HG03460 (cell line): ENCODE measurements at regions not wholly inside any gene's neighbourhood (a gene's known extent, or its start where the extent isn't known, plus 50 kb on each side); places are given as distances from the start of the nearest gene placed in this dataset.

ENCODE experiments used
- ATAC-seq: cut with Tn5 transposase; IDR thresholded peaks from one replicate; pipeline ENCODE4 v1.9.1; 2021; ENCODE audit not compliant: unreplicated experiment

GRCh38 chr3:111470032-111470431 lies 72.0 kb upstream of the CD96 start:
- no peak for ATAC-seq

GRCh38 chr3:111471831-111472230 lies 70.2 kb upstream of the CD96 start:
- ATAC-seq: no peak

GRCh38 chr3:111472556-111472955 lies 69.4 kb upstream of the CD96 start:
- ATAC-seq: no peak

- ATAC-seq: no peak
Observed at GRCh38 chr3:111473550-111473949, 68.4 kb upstream of the CD96 start.

DNA sequence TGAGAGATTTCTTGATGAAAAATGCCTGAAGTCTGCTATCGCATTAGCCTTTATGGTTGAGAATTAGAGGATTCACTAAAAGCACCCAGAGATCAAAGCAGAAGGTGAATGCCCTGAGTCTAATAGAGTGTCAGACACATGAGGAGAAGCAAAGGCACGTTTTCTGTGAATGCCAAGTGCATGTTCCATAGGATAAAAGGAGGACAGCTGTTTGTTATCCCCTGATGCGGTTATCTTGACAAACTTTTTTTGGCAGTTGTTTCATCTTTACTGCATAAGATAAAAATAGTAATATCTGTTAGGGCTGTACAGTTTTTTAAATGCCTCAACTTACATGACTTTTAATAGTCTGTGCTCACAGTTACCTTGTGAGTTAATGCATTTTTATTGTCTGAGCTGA lies 65.3 kb upstream of the CD96 start:
- ATAC-seq: no peak

DNA sequence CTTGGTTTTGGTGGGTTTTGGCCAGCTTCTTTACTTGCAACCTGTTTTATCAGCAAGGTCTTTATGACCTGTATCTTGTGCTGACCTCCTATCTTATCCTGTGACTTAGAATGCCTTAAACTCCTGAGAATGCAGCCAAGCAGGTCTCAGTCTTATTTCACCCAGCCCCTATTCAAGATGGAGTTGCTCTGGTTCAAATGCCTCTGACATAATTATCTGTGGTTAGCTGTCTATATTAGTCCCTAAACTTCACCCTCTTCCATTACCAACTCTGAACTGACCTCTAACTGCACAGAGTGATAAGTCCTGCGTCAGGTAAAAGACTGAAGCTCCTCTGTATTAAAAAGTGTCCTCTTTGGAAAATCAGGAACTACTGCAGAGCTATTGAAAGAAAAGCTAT lies 61.9 kb upstream of the CD96 start:
- ATAC-seq: no peak

- no peak for ATAC-seq
Observed at GRCh38 chr3:111481551-111481950, 60.4 kb upstream of the CD96 start.

DNA sequence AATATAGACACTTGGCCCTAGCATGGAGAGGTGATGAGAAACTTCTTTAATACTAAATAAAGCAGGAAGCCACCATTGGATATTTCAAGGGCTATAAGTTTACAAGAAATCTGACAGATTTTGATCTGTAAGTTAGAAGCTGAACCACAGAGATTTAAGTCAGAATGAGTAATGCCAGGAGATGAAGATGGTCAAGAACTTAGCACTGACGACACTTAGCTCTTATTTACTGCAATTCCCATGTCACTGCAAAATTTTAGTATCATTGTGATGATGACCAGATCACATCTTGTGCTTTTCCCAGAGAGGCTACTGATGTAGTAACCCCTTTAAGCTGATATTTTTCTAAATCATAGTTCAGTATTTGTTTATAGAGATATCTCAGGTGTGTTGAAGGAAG lies 59.4 kb upstream of the CD96 start:
- no peak for ATAC-seq

GRCh38 chr3:111485086-111485485 lies 56.9 kb upstream of the CD96 start:
- ATAC-seq: no peak
